Left renal cortex interstitium (tissue), 4 donors: ENCODE measurements at regions not wholly inside any gene's neighbourhood (a gene's known extent, or its start where the extent isn't known, plus 50 kb on each side); places are given as distances from the start of the nearest gene placed in this dataset.
"Not testable (repeated sequence)": the region's sequence is repeated elsewhere in the genome, so short reads cannot be mapped to it uniquely, and the experiment has no call there.

Experiments used
- DNase-seq, 4 donors: peaks; one replicate each; pipeline ENCODE4 v3.0.0-alpha.2; 2013; ENCODE audit warnings: low read depth in 4 of 4, low spot score in 2 of 4, missing footprints in 1 of 4

GRCh38 chr10:62584731-62585130 is 210.6 kb downstream of the ZNF365 start:
- DNase-seq: no peak

GRCh38 chr10:62585211-62585775 is 211.1 kb downstream of the ZNF365 start:
- DNase-seq: no peak

GRCh38 chr10:62587011-62587410 is 212.8 kb downstream of the ZNF365 start:
- no peak for DNase-seq

- no peak for DNase-seq
Observed at GRCh38 chr10:62588116-62588515, 213.9 kb downstream of the ZNF365 start.

- no peak for DNase-seq
Observed at GRCh38 chr10:62589689-62590088, 214.8 kb upstream of the ADO start.

GRCh38 chr10:62590306-62590705 is 214.2 kb upstream of the ADO start:
- DNase-seq: no peak

- peak in 1 of 4 donors; percentile 48 for DNase-seq
Observed at GRCh38 chr10:62594093-62594520, 210.4 kb upstream of the ADO start.

- no peak for DNase-seq
Observed at GRCh38 chr10:62597226-62597625, 207.3 kb upstream of the ADO start.

GRCh38 chr10:62599161-62599560 is 205.4 kb upstream of the ADO start:
- no peak for DNase-seq

- not testable (repeated sequence) for DNase-seq
Observed at GRCh38 chr10:62606551-62606950, 198.0 kb upstream of the ADO start.

- DNase-seq: not testable (repeated sequence)
Observed at GRCh38 chr10:62608189-62608875, 196.2 kb upstream of the ADO start.

GRCh38 chr10:62610649-62611229 is 193.8 kb upstream of the ADO start:
- no peak for DNase-seq

GRCh38 chr10:62613424-62613823 is 191.1 kb upstream of the ADO start:
- peak in 3 of 4 donors; percentile 36 to 60 (median 41) for DNase-seq

GRCh38 chr10:62613859-62614258 is 190.7 kb upstream of the ADO start:
- no peak for DNase-seq

- no peak for DNase-seq
Observed at GRCh38 chr10:62614389-62615157, 189.9 kb upstream of the ADO start.

GRCh38 chr10:62616885-62617590 is 187.5 kb upstream of the ADO start:
- DNase-seq: no peak

GRCh38 chr10:62617652-62618051 is 186.9 kb upstream of the ADO start:
- no peak for DNase-seq

- no peak for DNase-seq
Observed at GRCh38 chr10:62618054-62618453, 186.5 kb upstream of the ADO start.

GRCh38 chr10:62618576-62619412 is 185.7 kb upstream of the ADO start:
- DNase-seq: no peak

GRCh38 chr10:62619413-62619738 is 185.1 kb upstream of the ADO start:
- no peak for DNase-seq
